ENCODE measurements at regions not wholly inside any gene's neighbourhood (a gene's known extent, or its start where the extent isn't known, plus 50 kb on each side); places are given as distances from the start of the nearest gene placed in this dataset.
"Not testable (repeated sequence)": the region's sequence is repeated elsewhere in the genome, so short reads cannot be mapped to it uniquely, and the experiment has no call there.

DNA sequence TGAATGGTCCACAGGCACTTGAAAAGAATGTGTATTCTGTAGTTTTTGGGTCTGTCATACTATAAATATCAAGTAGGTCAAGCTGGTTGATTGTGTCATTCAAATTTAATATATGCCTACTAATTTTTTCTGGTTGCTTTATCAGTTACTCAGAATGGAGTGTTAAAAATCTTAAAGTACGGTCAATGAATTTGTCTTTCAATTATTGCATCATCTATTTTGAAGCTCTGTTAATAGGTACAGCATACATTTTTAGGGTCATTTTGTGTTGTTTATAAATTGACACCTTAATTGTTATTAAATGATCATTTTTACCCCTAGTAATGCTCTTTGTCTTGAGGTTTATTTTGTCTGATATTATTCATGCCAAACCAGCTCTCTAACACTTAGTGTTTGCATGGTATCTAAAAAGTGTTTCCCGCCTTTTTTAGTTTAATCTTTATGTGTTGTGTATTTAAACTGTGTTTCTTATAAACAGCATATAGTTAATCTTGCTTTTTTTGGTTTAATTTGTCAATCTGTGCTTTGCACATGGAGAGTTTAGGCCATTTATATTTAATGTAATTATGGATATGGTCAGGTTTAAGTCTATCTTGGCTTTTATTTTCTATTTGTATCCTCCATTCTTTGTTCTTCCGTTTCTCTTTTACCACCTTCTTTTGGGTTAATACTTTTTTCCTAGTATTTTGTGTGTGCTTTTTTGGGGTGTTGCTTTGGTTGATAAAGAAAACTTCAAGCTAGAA, 204.9 kb upstream of the EEF2KMT start:
- WGBS, 5 donors, result 70 to 89% (median 84%) methylated on average over 3 of the region's 3 CpGs
- H3K36me3 ChIP-seq, result no peaks in the 10 kb centered on the region
- H3K4me3 ChIP-seq, result no peak overlapping the region
- TF ChIP-seq POLR2AphosphoS5 (IDR thresholded peaks at IDR 0.05) (no peak), POLR2A (IDR thresholded peaks at IDR 0.05) (no peak)
- TF ChIP-seq, protein P1, sequence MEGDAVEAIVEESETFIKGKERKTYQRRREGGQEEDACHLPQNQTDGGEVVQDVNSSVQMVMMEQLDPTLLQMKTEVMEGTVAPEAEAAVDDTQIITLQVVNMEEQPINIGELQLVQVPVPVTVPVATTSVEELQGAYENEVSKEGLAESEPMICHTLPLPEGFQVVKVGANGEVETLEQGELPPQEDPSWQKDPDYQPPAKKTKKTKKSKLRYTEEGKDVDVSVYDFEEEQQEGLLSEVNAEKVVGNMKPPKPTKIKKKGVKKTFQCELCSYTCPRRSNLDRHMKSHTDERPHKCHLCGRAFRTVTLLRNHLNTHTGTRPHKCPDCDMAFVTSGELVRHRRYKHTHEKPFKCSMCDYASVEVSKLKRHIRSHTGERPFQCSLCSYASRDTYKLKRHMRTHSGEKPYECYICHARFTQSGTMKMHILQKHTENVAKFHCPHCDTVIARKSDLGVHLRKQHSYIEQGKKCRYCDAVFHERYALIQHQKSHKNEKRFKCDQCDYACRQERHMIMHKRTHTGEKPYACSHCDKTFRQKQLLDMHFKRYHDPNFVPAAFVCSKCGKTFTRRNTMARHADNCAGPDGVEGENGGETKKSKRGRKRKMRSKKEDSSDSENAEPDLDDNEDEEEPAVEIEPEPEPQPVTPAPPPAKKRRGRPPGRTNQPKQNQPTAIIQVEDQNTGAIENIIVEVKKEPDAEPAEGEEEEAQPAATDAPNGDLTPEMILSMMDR (IDR thresholded peaks at IDR 0.05 in 8 of 11, conservative IDR thresholded peaks at IDR 0.05 in 3 of 11), result no peak
- H3K4me1 ChIP-seq, result no peaks in the 10 kb centered on the region
- H3K27me3 ChIP-seq (replicated peaks in 1 of 7), result peaks cover 0 to 4% (median 0%) of the 10 kb centered on the region in 7 donors
- intact Hi-C loops (cut with DNase I; ENCODE audit: low total_unique reads), result no loop called here
- peaks cover 0 to 43% (median 24%) of the 10 kb centered on the region in 8 donors for H3K9me3 ChIP-seq
- no peak for DNase-seq
- no peak overlapping the region for H3K27ac ChIP-seq

GRCh38 chr16:5298202-5298601, 200.6 kb upstream of the EEF2KMT start:
- Histone ChIP-seq H3K4me1 (no peaks in the 10 kb centered on the region), H3K9me3 (peaks cover 0 to 36% (median 16%) of the 10 kb centered on the region in 8 donors), H3K27me3 (replicated peaks in 1 of 7) (peaks cover 0 to 4% (median 0%) of the 10 kb centered on the region in 7 donors), H3K4me3 (no peak overlapping the region), H3K27ac (no peak overlapping the region), H3K36me3 (no peaks in the 10 kb centered on the region)
- no peak for DNase-seq
- intact Hi-C loops (cut with DNase I; ENCODE audit: low total_unique reads), result no loop called here
- WGBS, 5 donors, result 59 to 100% (median 89%) methylated on average over 2 to 3 of the region's 3 CpGs
- TF ChIP-seq POLR2AphosphoS5 (IDR thresholded peaks at IDR 0.05) (no peak), POLR2A (IDR thresholded peaks at IDR 0.05) (no peak)
- TF ChIP-seq, protein P1 (IDR thresholded peaks at IDR 0.05 in 8 of 11, conservative IDR thresholded peaks at IDR 0.05 in 3 of 11), result no peak

GRCh38 chr16:5296176-5296575, 198.6 kb upstream of the EEF2KMT start:
- H3K4me1 ChIP-seq, result no peaks in the 10 kb centered on the region
- H3K36me3 ChIP-seq, result no peaks in the 10 kb centered on the region
- peaks cover 0 to 17% (median 2%) of the 10 kb centered on the region in 8 donors for H3K9me3 ChIP-seq
- intact Hi-C loops (cut with DNase I; ENCODE audit: low total_unique reads), result no loop called here
- 58 to 80% (median 62%) methylated on average over 3 of the region's 3 CpGs for whole genome bisulfite sequencing, 5 donors
- TF ChIP-seq POLR2AphosphoS5 (IDR thresholded peaks at IDR 0.05) (no peak), POLR2A (IDR thresholded peaks at IDR 0.05) (no peak)
- TF ChIP-seq, protein P1 (IDR thresholded peaks at IDR 0.05 in 8 of 11, conservative IDR thresholded peaks at IDR 0.05 in 3 of 11), result no peak
- H3K27ac ChIP-seq, result no peak overlapping the region
- H3K4me3 ChIP-seq, result no peak overlapping the region
- H3K27me3 ChIP-seq (replicated peaks in 1 of 7), result peaks cover 0 to 3% (median 0%) of the 10 kb centered on the region in 7 donors
- DNase-seq, result no peak

- intact Hi-C loops (cut with DNase I; ENCODE audit: low total_unique reads); DNase-seq; H3K36me3 ChIP-seq; H3K27me3 ChIP-seq (replicated peaks in 1 of 7); H3K4me3 ChIP-seq; H3K27ac ChIP-seq; H3K4me1 ChIP-seq: not testable (repeated sequence)
- peaks cover 0 to 11% (median 0%) of the 10 kb centered on the region in 8 donors for H3K9me3 ChIP-seq
- 59 to 75% (median 66%) methylated on average over 7 to 8 of the region's 8 CpGs for WGBS, 5 donors
Observed at GRCh38 chr16:5295304-5295703, 197.7 kb upstream of the EEF2KMT start.

- 86 to 96% (median 94%) methylated on average over 2 of the region's 2 CpGs for WGBS, 5 donors
- intact Hi-C loops (cut with DNase I; ENCODE audit: low total_unique reads); H3K27ac ChIP-seq: not testable (repeated sequence)
Observed at GRCh38 chr16:5282152-5282551, 184.6 kb upstream of the EEF2KMT start.

More at GRCh38 chr16:5282152-5282551, 184.6 kb upstream of the EEF2KMT start:
- not testable (repeated sequence) for DNase-seq; H3K4me3 ChIP-seq; H3K27me3 ChIP-seq (replicated peaks in 1 of 7); H3K36me3 ChIP-seq; H3K4me1 ChIP-seq
- H3K9me3 ChIP-seq, result peaks cover 0 to 83% (median 54%) of the 10 kb centered on the region in 8 donors
